Caki2 (cell line): ENCODE measurements at regions not wholly inside any gene's neighbourhood (a gene's known extent, or its start where the extent isn't known, plus 50 kb on each side); places are given as distances from the start of the nearest gene placed in this dataset.

Experiments
- DNase-seq: peaks from one replicate; pipeline ENCODE4 v3.0.0-alpha.2; 2015; ENCODE audit warnings: low read depth
- in situ Hi-C: cut with HindIII; loops from 2 replicates; pipeline ENCODE4 v1.10.0; 2016; ENCODE audit warnings: low sequenced_read_pairs, low pct_unique_long_range_greater_than_20kb, mixed read lengths

DNA sequence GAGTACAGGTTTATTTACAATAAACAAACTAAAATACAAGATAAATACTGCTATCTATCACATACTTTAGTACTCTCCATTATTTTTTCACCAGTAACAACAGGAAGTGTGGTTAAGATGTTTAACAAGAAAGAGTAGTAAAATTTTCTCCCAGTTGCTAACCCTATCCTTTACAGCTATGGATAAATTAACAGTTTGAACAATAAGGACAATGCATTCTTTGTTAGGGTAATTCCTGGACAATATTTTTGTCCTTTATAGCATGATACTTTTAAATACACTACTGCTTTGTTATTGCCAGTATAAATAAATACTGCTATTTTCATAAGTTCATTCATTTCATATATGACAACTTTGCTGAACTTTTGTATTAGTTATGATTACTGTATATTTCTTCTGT, 630.2 kb upstream of the ATXN8OS start:
- in situ Hi-C loops = no loop called here
- no peak for DNase-seq

DNA sequence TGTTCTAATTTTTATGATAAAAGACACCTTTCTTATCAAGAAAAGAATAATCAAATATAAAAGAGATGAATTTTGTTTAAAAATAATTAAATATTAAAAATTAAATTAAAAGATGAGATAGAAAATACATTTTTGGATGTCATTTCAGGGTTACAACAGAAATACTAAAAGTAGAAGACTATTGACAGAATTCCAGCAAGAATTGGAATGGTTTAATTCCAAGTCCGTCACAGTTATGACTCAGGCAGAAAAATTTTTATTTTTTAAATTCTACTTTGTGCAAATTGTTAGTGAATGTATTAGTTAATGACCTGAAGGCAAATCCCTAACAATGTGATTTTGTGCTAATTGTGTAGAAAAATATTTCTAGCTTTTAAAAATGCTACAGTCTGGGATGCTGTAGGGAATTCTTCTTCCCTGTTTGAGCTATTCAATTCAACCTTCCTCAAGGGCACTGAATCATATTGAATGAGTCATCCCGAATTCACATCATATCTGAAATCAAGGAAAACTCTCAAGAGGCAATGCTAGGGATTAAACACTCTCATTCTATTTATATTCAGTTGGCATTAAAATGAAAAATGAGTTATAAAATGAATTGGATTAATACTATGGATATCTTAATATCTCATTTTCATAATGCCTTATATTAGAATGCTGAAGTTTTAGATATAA, 633.5 kb upstream of the ATXN8OS start:
- DNase-seq = no peak
- in situ Hi-C loops = no loop called here

DNA sequence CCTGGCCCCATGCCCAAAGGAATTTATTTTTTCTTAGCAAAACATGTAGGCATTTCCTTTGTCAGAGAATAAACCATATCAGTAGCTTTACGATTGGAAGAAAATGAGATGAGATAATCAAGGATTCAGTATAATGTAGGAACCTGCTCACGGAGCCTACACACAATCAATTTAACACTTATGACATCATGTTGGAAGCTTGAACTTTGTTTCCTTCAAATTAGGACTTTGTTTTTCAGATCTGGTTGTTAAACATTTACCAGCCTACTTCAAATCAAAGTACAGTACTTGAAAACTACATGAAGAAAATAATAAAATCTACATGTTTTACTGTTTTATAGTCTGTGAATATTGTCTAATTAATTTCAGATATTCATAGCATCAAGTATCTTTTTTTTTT, 639.0 kb upstream of the ATXN8OS start:
- no peak for DNase-seq
- in situ Hi-C loops = no loop called here

DNA sequence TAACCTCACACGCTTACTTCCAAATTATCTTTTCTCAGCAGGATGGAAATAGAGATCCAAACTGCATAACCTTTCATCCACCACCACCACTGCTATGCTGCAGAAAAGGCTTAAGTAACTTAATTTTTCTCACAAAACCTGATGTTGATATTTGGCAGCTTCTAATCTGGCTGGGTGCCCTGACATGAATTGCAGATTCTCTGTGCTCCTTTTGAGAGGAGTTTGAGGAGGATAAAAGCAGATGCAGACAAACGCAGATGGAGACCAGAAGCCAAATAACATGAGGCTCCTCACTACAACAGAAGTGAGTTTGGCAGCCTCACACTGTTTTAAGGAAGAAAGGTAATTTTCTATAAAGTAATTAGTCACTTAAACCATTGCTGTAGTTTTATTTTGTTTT, 646.2 kb upstream of the ATXN8OS start:
- in situ Hi-C loops = no loop called here
- no peak for DNase-seq

DNA sequence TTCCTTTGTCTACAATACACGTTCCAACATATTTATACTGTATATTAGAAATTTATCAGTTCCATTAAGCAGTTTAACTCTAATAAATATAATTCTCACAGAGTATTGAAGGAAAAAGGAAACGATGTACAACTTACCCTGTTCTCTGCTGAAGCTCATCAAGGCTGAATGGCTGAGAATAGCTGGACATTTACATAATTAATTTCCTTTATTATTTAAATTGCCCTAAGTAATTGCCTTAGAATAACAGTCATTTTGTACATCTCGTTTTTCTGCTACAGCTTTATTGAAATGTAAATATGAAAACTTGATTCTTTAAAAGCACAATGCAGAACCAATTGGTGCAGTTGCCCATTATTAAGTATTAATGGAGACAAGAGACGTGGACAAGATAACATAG, 648.3 kb upstream of the ATXN8OS start:
- no peak for DNase-seq
- in situ Hi-C loops = no loop called here

DNA sequence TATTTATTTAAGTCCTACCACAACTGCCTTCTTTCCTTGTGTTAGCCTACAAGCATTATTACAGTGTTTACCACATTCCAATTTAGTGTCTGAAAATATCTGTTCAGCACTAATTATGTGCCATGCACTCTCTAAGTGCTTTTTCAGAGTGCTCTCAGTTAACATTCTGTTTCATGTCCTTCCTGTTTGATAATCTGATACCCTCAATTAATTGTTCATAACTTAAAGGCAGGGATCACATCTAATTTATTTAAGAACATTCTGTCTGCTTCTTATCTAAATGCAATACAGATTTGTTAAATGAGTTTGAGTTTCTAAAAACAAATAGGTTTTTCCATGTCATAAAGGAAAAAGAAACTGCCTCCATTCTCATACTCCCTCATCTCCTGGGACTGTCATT, 649.6 kb upstream of the ATXN8OS start:
- DNase-seq = no peak
- in situ Hi-C loops = no loop called here

DNA sequence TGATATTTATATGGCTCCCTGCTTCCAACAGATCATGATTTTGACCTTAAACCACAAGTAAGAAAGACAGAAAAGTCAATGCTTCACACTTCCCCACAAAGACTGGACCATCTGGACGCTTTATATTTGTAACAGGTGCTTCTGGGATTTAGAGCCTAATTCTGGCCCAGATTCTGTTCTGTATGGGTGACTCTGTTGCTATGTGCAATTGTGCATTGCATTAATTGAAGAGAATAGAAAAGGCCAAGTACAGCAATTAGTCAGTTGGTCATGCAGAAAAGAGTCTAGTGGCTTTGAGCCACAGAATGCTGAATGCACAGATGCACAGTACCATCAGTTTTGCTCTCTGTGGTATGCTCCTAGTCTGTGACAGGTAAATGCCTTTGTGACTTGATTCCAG, 657.4 kb upstream of the ATXN8OS start:
- in situ Hi-C loops = no loop called here
- DNase-seq = no peak

DNA sequence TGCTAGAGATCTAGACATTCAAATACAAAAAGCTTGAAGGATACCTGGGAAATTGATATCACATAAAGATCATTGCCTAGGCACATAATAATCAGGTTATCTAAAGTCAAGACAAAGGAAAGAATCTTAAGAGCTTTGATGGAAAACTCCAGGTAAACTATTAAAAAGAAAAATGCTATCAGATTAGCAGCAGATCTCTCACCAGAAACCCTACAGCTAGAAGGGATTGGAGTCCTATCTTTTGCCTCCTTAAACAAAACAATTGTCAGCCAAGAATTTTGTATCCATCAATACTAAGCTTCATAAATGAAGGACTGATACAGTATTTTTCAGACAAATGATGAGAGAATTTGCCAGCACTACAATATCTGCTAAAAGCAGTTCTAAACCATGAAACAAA, 682.4 kb upstream of the ATXN8OS start:
- in situ Hi-C loops = no loop called here
- no peak for DNase-seq

DNA sequence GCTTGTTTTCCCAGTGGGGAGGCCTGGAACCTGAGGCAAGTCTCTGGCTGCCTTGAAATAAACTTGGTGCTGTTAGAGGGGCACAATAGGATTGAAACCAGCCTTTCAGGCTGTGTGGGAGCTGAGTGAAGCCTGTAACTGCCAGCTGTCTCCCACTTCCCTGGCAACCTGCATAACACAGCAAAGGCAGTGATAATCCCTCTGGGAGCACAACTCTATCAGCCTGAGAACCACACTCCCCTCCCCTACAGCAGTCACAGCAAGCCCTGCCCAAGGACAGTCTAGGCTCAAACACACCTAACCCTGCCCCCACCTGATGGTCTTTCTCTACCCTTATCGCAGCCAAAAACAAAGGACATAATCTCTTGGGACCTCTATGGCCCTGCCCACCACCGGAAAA, 683.8 kb upstream of the ATXN8OS start:
- DNase-seq = no peak
- in situ Hi-C loops = no loop called here

DNA sequence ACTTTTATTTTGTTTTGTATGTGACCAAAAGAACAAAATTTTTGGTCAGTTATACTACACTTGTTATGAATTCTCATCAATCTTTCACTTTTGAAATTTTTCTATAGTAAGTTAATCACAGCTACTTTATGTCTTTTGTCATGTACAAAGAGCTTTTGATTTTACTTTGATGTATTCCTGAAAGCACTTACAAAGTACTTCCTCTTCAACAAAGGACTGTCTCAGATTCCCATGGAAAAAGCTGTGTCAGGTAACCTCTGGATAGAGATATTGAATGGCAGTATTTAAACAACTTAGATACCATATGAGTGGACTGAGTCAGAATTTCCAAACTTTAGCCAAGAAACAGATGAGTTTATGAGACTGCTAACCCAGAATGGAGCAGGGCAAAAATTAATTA, 689.3 kb upstream of the ATXN8OS start:
- in situ Hi-C loops = no loop called here
- DNase-seq = no peak

DNA sequence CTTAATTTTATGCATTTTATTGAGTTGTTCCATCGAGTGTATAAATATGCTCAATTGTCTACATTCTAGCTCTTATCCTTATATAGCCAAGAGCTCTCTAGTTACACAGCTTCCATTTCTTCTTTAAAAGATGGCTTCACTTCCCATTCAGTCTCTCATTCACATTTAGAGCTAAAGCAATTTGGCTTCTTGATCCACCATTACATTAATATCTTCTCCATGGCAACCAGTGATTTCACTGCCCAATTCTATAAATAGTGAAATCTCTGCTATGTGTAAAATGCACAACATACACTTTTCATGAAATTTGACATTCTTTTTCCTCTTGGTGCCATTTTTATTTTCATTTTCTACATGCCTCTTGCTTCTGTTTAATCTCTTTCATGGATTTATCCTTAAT, 696.9 kb upstream of the ATXN8OS start:
- in situ Hi-C loops = no loop called here
- no peak for DNase-seq

DNA sequence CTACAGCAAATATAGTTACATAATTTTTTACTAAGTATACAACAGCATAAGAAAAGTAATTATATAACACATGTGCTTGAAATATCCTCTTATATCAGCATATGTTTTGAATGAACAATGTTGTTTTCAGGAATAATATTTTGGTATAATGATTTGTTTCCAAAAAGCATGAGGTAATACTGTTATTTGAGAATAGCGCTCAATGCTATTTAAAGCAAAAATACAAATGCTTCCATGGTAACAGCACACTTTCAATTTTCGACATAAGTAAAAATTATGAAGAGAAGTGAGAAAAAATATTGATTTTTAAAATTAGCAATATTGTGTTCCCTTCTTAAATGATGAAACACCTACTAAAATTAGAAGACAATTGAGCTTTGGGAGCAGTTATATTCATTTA, 715.9 kb upstream of the ATXN8OS start:
- DNase-seq = no peak
- in situ Hi-C loops = no loop called here

DNA sequence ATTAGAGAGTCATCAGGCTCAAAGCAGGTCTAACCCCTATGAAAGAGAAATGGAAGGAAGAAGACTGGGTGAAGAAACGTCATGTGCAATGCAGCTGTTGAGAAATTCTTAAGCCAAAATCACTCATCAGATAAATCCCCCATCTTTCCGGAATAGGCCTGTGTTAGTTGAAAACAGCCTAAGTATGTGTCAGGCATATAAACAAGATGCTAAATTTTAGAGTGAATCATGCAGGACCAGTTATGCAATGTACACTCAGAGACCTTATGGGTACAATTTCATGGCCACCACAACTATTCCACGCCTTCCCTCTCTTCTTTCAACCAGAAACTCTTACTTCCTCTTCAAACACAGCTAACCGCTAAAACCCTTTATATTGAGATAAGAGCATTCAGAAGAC, 717.7 kb upstream of the ATXN8OS start:
- in situ Hi-C loops = no loop called here
- no peak for DNase-seq

DNA sequence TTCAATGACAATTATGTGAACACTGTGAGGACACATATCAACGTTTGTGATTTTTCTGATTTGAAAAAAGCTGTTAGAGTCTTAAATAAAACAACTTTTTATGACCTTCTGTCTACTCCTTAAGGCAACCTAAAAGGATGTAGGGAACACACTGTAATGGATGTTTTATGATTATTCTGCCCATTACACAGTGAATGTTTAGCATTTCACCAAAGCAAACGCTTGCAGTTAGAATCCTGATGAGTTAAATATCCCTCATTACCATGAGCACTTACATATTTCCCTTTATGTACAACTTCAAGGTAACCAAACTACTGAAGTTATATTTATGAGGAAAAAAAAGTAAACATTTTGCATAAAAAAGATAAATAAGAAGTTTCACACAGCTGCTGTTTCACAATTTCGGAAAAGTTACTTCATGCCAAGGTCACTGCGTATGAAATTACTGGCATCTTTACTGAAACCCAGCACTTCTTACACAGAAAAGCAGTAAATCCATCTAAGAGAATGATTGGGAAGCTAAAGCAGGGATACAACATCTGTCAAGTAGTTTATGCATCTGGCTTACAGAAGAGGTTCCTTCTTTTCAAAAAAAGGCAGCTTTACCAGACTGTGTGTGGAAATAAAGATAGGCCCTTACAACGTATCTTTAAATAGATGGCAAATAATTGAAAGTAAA, 733.7 kb upstream of the ATXN8OS start:
- in situ Hi-C loops = no loop called here
- DNase-seq = no peak

DNA sequence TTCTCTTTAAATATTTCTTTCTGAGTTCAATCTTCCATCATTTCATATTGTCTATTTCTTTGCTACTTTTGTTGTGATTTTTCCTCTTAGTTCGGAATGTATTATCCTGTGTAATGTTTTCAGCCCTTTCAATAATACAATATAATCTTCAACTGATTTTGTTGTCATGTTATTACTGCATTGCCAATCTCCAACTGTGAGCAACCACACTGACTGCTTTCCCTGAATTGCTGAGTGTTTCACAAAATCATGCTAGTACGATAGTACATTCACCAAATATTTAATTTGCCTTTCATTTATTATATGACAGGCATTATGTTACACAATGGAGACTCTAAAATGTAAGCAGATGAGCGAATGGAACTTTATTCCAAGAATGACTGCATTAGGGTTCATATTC, 744.3 kb upstream of the ATXN8OS start:
- in situ Hi-C loops = no loop called here
- DNase-seq = no peak

DNA sequence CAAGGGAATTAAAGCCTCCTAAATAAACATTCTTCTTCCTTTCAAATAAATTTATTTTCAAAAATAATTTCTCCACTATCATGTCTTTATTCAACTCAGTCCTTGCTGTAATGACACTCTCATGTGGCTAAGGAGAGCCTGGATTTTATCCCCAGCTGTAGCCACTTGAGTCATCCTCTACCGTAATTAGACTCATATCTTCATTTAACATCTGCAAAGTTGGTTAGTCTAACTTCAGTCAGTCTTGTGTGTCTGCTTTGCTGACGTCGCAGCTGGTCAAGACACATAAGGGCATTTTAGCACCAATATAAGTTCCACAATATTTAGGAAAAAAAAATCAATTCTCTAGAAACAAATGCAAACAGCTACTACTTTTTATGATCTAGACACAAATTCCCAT, 776.4 kb upstream of the ATXN8OS start:
- in situ Hi-C loops = no loop called here
- no peak for DNase-seq

DNA sequence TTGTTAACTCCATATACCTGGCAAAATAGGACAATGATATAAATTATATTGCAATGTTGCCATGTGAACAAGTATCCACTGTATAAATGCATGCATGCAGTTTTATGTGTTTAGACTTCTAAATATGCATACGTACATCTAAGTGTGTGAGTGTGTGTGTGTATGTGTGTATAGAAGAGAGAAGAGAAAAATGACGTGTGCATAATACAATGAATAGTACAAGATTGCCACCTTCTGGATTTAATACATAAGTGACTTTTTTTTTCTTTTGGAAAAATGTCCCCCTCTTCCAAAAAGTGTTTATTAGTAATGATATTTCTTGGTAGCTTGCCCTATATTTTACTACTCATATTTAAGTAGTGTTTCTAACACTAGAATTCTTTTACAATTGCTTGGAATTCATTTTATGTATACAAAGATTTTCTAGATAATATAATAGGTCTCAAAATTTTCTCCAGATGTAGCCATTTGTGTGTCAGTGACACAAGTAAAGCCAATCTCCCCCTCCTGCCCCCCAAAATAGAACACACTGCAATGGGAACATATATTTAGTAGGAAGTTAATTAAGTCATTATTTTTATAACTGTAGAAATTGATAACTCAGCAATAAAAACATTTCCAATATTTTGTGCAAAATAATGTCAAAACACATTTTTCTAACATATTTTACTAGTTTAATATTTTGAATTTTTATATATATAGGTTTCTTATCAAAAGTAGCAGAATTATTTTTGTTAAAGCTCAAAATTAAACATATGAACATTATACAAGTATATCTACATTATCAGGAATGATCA, 783.3 kb upstream of the ATXN8OS start:
- peak; percentile 6 for DNase-seq
- in situ Hi-C loops = no loop called here

DNA sequence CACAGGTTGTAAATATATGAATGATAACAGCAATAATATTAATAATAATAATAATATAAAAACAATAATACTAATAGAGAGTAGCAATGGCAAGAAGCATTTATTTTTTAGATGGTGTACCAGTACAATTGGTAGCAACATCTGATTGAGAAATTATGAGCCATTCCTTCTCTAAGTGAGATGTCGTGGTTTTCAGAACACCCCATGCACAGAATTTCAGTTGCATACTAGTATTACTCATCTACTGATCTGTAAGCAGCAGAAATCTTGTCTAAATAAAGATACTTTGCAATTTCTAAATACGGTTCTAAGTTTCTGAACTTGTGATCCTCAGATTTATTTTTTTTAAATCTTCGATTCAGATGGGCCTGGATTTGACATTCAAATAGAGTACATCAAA, 788.0 kb upstream of the ATXN8OS start:
- no peak for DNase-seq
- in situ Hi-C loops = no loop called here

DNA sequence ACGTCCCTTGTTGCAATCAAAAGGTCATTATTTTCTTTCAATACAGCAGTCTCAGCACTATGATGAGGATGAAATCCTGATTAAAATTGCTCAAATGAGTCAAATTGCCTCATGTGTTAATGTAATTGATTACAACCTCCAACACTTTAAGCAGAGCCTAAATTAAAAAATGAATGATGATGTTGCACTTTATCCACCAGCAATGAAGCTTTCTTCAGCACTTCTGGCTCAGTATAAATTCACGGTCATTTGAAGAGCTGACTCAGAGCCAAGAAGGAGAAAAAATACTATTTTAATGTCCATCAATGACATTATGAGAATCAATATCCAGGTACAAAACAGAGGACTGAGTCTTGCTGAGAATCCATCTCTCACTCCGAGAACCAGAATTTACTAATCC, 792.6 kb upstream of the ATXN8OS start:
- DNase-seq = no peak
- in situ Hi-C loops = no loop called here

DNA sequence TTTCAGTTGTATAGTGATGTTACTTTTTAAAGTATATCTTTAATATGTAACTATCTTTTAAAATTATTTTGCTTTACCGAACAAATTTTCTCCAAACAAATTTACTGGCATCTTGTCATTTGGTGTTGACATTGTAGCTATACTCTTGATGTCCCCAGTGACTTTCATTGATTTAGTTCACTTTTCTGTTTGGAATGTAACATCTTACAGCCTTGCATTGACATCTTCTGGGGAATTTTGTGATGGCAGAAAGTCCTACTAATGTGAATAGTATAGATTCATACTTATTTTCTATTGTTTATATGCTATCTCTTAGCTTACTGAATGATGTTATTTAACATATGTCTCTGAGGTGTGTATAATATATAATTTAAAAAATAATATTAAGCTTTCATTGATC, 800.9 kb upstream of the ATXN8OS start:
- in situ Hi-C loops = no loop called here
- no peak for DNase-seq
